EH (cell line): ENCODE measurements at regions not wholly inside any gene's neighbourhood (a gene's known extent, or its start where the extent isn't known, plus 50 kb on each side); places are given as distances from the start of the nearest gene placed in this dataset.
A peak's percentile ranks its signal among the peaks of the same experiment; 100 is the strongest.

Experiments
- DNase-seq: peaks from one replicate; pipeline ENCODE4 v3.0.0-alpha.2; 2015; ENCODE audit warnings: low read depth

DNA sequence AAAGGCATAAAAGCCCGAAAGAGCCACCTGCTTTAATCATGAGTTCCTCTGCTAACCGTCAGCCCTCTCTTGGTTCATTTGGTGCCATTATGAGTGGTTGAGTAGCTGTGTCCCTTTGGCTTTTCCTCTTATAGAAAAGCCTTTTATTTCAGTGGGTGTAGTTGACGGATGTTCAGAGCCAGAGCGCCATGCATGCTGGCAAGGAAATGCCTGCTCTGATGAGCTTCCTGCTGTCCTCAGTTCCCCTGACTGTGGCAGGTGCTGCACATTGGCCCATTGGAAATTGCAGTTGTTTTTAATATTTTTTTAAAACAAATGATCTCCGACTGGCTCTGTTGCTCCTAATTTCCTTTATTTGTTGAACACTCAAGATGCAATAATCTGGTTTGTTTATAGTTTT, 77.3 kb upstream of the LIMCH1 start:
- no peak for DNase-seq

- DNase-seq: no peak
Measured at GRCh38 chr4:41461780-41462307, 76.1 kb upstream of the LIMCH1 start.

DNA sequence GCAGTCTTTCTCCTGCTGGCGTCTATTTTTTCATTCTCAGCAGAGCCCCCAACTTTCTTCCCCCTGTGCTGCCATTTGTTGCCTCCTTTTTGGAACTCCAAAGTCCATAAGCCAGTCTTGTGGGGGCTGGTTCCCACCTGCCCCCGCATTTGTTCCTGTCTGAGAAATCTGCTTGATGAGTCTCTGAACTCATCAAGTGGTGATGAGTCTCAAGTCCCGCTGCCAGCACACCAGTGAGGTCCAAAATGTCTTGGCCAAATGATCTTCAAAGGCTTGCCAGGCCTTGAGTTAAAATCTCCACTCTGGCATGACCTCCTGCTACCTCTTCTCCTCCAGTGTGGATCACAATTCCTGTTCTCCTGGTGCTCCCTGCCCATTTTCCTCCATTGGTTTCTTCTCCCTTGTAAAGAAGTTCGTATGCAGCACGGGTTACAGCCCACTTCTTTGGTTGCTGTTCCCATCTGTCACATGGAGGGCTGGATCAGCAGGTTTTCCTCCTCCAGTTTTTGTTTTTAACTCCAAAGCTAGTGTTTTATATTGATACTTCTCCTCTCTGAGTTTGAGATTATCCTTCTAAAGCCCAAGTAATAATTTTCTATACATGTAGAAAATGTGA, 72.7 kb upstream of the LIMCH1 start:
- no peak for DNase-seq

DNA sequence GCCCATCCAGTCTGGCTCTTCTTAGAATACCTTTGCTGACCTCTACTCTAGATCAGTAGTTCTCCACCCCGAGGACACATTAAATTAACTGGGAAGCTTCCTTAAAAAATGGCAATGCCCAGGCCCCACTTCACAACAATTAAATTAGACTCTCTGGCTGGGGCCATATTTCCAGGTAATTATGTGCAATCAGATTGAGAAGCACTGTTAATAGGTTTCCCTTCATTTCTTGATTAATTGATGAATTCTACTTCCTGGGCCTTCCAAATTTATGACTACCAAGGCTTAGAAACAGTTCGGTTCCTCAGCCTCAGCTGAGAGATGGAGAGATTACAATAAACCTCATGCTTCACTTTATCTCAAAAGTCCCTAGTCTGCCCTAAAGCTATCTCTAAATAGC, 71.7 kb upstream of the LIMCH1 start:
- DNase-seq: no peak

GRCh38 chr4:41468122-41468521, 69.8 kb upstream of the LIMCH1 start:
- no peak for DNase-seq

DNA sequence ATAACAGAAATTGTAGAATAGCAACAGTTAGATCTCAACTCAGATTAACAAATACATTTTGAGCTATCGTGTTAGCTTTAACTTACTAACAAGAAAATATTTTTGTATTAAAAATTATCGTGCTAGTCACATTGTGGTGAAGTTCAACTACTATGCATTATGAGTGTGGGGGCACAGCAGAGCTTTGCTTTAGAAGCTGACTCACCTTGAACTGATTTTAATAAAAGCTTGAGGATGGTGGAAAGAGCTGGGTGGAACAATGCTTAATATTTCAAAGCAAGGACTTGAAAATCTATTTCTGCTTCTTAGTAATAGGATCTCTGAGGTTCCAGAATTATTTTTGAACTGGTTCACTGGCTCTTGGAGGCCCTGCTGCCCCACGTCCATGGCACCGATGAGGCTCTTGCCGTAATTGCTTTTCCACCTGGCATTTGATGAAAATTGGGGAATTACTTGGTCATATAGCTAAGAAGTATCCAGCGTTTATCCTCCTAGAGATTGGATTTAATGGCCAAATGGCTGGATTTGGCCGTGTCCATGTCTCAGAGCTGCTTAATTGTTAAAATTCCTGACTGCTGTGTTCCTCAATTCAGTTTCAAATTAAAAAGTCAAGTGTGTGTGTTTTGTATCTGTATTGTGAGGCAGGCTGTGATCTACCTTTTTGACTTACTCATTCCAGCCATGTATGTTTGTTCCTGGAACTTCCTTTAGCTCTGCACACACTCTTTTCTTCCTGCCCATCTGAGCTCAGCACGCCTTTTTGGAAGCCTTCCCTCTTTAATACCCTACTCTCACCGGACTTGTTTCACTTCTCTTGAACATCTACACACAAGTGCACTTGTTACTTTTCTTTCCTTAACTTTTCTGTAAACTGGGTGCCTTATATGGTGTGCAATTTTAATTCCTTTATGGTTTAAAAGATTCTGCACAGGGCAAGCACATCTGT, 66.6 kb upstream of the LIMCH1 start:
- no peak for DNase-seq

- DNase-seq: no peak
Measured at GRCh38 chr4:41472081-41472480, 65.9 kb upstream of the LIMCH1 start.

DNA sequence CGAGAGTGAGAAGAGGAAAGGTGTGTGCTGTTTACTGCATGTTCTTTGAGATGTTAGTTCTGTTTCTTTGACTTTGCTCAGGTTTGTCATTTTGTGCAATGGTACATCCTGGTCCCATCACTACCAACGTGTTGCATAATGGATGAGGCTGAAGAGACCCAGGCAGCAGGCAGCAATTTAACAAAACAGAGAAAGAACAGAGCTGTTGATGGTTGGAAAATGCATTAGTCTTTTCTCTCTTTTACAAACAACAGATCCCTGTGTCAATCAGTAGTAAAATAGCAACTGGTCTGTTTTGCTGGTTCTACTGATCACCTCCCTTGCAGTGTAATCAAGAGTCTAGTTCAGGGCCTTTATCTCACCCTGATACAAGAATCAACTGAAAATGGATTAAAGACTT, 64.8 kb upstream of the LIMCH1 start:
- DNase-seq: no peak

- peak; percentile 63 for DNase-seq
Measured at GRCh38 chr4:41475402-41475801, 62.6 kb upstream of the LIMCH1 start.

- no peak for DNase-seq
Measured at GRCh38 chr4:41476310-41476885, 61.6 kb upstream of the LIMCH1 start.

DNA sequence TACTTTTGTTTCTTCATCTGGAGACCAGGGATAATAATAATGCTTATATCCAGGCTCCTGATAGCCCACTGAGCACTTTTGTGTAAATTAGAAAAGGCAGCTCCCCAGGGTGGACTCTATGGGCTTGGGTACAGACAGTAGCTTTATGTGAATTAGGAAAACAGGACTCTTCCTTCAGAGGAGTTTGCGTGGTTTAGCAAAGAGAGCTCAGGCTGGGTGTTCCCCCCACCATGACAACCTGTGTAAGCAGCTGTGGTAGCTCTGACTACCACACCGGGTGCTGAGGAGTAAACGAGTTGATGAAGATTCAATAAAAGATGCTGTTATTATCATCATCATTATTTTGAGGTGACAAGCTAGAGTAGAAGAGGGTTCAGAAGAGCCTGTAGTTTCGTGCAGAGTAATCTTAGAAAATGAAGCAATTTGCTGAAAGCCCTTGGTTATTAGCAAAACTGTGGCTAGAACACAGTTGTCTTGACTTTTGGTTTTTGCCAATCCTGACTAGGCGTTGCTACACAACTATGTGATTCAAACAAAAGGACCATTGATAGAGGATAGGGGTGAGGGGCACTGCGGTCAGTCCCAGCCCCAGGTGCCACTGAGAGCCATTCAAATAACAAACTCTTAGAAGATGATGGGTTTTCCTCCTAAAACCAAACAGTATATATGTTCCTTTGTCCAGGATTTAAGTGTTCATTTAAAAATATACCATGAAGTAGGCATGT, 60.6 kb upstream of the LIMCH1 start:
- no peak for DNase-seq

- DNase-seq: no peak
Measured at GRCh38 chr4:41478518-41478917, 59.4 kb upstream of the LIMCH1 start.

GRCh38 chr4:41480896-41481311, 57.1 kb upstream of the LIMCH1 start:
- no peak for DNase-seq

GRCh38 chr4:41483771-41484170, 54.2 kb upstream of the LIMCH1 start:
- no peak for DNase-seq

DNA sequence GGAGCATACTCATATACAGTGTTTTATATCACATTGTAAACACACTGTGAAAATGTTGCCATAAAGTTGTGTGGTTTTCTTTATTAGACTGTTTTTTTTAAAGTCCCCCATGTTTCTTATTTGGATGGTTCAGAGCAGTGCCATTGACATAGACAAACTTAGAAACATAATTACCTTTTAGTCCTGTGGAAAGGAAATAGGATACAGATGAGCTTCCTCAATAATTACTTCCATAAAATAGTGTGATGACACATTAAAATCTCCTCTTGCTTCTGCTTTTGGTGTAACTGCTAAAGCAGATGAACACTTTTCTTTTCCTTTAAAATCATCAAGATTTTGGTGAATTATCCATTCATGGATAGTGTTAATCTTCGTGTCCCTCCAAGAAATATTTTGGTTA, 52.9 kb upstream of the LIMCH1 start:
- no peak for DNase-seq

DNA sequence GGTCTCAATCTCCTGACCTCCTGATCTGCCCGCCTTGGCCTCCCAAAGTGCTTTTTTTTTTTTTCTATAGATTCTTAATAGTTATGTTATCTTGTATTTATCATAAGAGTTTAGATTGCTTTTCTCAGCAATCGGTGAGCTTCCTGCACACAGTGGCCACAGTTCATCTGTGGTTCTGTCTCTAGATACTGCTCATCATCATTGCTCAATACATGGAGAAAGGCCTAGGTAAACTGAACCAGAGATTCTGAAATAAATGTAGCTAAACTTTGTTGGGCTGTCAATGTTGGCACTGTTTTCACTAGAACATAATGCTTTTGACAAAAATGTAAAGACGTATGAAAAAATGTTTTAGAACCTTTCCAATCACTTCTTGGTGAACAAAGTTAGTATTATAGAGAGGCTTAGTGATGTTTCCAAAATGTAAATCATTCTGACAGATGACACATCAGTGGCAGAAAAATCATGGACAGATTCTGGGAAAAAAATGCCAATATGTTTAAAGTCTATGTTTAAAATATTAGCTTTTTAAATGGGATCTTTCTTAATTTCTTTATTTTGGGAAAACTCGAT, 50.0 kb upstream of the LIMCH1 start:
- DNase-seq: no peak
